Umbilical cord (tissue), 1 donor: ENCODE measurements at regions not wholly inside any gene's neighbourhood (a gene's known extent, or its start where the extent isn't known, plus 50 kb on each side); places are given as distances from the start of the nearest gene placed in this dataset.
A peak's percentile ranks its signal among the peaks of the same experiment; 100 is the strongest.
"Not testable (repeated sequence)": the region's sequence is repeated elsewhere in the genome, so short reads cannot be mapped to it uniquely, and the experiment has no call there.

ENCODE experiments used
- DNase-seq: peaks from one replicate; pipeline ENCODE4 v3.0.0-alpha.2; 2015; ENCODE audit warnings: low spot score

GRCh38 chr2:34005901-34006300, 406.8 kb upstream of the FAM98A start:
- DNase-seq: no peak

- no peak for DNase-seq
These were observed 405.8 kb upstream of the FAM98A start for GRCh38 chr2:34004936-34005335.

GRCh38 chr2:34003795-34004194, 404.7 kb upstream of the FAM98A start:
- DNase-seq: no peak

DNA sequence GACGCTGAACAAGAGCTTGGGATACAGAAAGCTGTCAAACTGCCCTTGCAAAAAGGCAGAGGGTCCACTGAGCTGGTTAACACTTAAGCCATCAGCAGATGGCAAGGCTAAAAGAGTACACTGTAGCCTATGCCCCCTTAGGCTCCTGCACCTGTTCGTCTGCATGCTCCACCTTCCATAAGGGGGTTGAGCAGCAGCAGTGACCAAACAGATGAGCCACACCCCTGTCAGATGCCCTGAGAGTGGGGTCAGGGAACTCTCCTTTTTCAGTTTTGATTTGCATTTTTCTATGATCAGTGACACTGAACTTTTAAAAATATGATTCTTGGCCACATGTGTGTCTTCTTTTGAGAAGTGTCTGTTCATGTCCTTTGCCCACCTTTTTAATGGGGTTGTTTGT, 402.5 kb upstream of the FAM98A start:
- DNase-seq: no peak

GRCh38 chr2:33984131-33984530, 385.0 kb upstream of the FAM98A start:
- no peak for DNase-seq

DNA sequence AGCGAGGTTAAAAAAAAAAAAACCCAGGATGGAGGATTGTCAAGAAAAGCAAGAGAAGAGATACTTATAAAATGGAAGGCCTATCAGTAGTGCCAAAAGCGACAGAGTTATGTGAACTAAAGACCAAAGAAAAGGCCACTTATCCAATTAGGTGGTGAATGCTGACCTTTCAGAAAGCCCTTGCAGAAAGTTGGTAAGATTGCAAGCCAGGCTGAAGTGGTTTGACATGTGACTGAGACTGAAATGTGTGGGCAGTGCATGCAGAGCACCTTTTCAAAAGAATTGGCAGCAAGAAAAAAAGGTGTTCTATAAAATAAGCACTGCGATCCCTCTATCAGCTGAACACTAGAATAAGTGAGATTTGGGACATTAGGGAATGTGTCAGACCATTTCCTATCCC, 379.4 kb upstream of the FAM98A start:
- DNase-seq: no peak

DNA sequence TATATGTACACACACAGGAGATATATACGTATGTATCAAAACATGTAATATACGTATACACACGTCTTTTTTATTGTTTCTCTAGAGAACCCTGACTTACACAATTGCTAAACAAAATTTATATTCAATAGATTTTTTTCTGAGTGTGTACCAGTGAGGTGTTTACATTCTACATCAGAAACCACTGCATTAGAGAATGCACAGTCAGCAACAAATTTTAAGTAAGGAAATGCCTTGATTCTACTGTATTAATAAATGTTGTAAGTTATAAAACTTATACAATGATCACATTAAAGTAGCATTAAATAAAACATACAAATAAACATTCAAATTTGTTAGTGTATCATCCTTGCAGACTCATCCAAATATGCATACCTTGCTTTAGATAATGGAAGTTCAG, 376.4 kb upstream of the FAM98A start:
- no peak for DNase-seq

DNA sequence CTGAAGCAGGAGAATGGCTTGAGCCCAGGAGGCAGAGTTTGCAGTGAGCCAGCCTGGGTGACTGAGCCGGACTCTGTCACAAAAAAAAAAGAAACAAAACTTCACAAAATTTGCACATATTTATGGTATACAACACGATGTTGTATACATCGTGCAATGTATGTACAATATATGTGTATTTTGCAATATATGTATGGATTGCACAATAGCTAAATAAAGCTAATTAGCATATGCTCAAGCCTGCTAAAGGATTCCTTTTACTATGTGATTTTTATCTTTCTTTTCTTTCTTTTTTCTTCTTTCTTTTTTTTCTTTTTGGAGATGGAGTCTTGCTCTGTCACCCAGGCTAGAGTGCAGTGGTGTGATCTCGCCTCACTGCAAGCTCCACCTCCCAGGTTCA, 368.0 kb upstream of the FAM98A start:
- DNase-seq: no peak

DNA sequence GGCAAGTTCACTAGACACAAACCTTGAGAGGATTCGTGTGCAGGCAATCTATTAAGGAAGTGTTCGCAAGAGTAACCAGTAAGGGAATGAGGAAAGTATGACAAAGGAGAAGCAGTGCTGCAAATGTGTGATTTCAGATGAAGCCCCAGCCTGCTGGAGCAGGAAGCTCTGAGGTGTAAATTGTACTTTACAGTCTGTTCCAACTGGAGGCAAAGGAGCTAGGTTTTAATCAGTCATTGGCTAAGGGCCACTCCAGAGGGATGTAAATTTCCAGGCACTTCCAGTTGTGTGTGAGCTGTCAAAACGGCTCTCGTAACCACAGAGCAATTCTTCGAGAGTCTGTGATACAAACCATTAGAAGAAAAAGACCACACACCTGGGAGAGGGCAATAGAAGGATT, 359.5 kb upstream of the FAM98A start:
- DNase-seq: no peak

DNA sequence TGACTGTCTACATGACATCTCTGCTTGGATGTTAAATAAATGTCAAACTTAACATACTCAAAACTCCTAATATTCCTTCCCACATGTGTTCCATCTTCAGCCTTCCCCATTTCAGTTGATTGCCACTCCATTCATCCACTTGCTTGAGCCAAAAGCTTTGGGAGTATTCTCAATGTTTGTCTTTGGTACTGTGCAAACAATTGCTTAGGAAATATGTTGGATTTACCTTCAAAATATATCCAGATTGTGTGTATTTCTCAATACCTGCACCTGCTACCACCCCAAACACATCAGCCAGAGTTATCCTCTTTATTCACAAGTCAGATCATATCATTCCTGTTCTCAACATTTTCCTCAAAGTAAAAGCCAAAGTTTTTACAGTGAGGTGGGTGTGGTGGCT, 350.3 kb upstream of the FAM98A start:
- DNase-seq: no peak

DNA sequence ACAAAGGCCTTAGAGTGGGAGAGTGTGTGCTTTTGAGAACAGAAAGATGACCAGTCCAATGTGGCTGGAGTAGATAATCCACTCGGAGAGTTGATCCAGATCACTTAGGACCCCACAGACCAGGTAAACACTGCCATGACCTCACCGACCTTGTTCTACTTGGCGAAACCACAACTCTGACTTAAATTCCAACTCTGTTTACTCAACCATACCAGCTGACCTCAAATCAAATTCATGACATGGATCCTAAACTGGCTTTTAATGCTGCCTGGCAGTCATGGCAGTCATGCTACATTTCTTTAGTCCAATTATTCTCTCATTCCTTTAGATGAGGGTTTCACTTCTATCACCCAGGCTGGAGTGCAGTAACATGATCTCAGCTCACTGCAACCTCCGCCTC, 347.1 kb upstream of the FAM98A start:
- DNase-seq: no peak

- DNase-seq: no peak
These were observed 334.1 kb upstream of the FAM98A start for GRCh38 chr2:33933203-33933602.

GRCh38 chr2:33931164-33931563, 332.1 kb upstream of the FAM98A start:
- DNase-seq: no peak

DNA sequence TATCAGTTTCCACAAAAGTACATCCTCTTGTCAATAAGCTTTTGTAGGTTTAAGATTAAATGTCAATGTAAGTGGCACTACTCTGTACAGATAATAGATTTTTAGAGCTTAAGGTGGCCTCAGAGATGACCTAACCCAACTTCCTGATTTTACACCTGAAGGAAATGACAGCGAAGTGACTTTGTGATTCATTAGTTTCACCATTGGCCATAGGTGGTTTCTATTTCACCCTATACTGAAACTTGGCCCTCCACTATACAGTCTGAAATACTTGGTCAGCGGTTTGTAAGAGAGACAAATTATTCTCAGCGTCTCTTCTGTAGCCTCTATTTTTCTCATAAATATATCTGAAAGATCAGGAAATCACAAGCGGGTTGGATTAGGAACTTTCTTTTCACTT, 330.4 kb upstream of the FAM98A start:
- no peak for DNase-seq

- no peak for DNase-seq
These were observed 328.7 kb upstream of the FAM98A start for GRCh38 chr2:33927756-33928155.

GRCh38 chr2:33925311-33925710, 326.2 kb upstream of the FAM98A start:
- no peak for DNase-seq

DNA sequence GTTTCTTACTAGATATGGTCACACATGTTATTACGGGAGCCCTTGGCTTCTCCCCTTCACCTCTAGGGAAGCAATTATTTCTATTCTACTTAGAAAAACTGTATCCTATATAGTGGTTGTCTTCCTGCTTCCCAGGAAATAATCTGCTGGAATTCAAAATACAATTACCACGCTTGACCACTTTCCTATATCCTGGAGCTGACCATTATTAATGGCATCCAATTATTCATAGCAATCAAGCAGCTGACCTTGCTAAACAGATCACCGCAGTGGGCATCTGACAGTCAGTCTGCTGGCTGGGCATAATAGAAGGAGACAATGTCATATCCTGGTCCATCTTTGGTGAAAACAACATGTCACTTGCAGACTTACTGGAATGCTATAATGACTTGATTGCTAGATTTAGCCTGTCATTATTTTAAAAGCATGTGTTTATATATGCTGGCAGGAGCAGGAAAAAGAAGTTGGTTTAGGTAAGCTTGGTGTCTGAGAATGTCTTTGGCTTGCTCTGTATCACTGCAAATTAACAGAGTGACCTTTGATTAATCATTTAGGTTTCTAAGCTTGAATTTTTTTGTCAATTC, 325.6 kb upstream of the FAM98A start:
- no peak for DNase-seq

DNA sequence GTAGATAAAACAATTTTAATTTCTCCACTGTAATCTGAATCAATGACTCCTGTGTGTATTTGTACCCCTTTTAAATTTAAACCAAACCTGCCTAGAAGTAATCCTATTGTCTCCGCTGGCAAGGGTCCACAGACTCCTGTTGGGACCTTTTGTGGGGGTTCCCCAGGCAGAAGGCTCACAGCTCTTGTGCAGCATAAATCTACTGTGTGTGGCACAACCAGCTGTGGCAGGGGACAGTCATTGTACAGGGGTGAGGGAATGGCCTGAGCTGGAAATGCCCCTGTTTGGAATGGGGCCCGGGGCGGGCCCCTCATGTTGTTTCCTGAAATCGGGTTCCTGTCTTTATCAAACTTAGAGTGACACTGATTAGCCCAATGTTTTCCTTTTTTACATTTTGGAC, 318.2 kb upstream of the FAM98A start:
- no peak for DNase-seq

- DNase-seq: no peak
These were observed 314.0 kb upstream of the FAM98A start for GRCh38 chr2:33913071-33913616.

- DNase-seq: no peak
These were observed 312.2 kb upstream of the FAM98A start for GRCh38 chr2:33911327-33911726.

DNA sequence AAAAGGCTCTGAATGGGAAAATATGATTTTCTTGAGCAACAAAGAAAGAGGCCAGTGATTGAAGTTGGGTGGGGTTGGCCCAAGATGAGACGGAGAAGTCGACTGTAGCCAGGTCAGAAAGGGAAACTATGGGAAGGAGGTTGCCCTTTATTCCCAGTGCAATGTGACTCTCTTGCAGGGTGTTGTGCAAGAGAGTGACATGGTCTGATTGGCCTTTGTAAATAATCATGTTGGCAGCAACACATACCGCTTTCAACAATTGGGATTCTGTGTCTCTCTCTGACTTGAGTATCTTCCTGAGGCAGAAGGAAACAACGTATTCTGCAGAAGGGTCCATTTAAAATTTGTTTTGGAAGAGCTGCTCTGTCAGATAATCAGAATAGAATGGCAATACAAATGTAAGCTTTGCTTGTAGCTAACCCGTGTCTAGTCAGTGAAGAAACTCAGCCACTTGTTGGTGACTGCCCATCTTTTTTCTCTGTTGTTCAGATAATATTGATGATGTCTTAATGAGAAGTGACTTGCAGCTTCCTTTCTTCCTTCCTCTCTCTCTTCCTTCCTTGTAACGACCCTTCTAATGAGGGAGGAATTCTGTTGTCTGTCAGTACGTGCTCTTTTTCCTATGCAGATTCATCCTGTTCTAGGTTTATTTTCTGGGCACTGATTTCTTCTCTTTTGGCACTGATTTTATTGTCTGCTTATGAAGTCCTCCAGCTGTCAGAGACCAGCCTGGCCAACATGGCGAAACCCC, 311.0 kb upstream of the FAM98A start:
- no peak for DNase-seq

GRCh38 chr2:33907866-33908265, 308.8 kb upstream of the FAM98A start:
- DNase-seq: peak; percentile 56

DNA sequence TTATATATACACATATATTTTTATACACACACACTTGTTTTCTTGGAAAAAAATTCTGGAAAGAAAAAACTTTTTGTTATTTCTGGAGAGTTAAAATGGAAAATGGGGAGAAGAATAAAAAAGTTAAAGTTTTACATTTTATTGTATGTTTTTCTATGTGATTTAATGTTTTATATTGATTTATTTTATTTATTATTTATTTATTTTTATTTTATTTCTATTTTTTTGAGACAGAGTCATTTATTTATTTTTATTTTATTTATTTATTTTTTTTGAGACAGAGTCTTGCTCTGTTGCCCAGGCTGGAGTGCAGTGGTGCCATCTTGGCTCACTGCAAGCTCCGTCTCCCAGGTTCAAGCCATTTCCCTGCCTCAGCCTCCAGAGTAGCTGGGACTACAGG, 307.0 kb upstream of the FAM98A start:
- DNase-seq: not testable (repeated sequence)
